Uterus (tissue), 3 donors: ENCODE measurements at regions not wholly inside any gene's neighbourhood (a gene's known extent, or its start where the extent isn't known, plus 50 kb on each side); places are given as distances from the start of the nearest gene placed in this dataset.

Experiments used
- DNase-seq, 2 donors: peaks; one replicate each; pipeline ENCODE4 v3.0.0-alpha.2; 2019 to 2020
- H3K27ac ChIP-seq, 2 donors: fragments of 200-600 bp; sonication (generic); 1 replicate in 1 of 2; 2 replicates in 1 of 2; pipeline ENCODE4 v1.5.1; 2016 to 2018
- H3K27me3 ChIP-seq, 2 donors: fragments of 200-600 bp; sonication (generic); one replicate each; pipeline ENCODE4 v1.5.1; 2018 to 2019; ENCODE audit warnings: control low read depth in 1 of 2
- H3K36me3 ChIP-seq, 2 donors: fragments of 200-600 bp; sonication (generic); one replicate each; pipeline ENCODE4 v1.5.1; 2019; ENCODE audit warnings: control low read depth in 1 of 2
- H3K4me1 ChIP-seq, 2 donors: fragments of 200-600 bp; sonication (generic); one replicate each; pipeline ENCODE4 v1.5.1; 2018 to 2019; ENCODE audit warnings: control low read depth in 1 of 2
- H3K4me3 ChIP-seq, 2 donors: fragments of 200-600 bp; sonication (generic); 1 replicate in 1 of 2; 2 replicates in 1 of 2; pipeline ENCODE4 v1.5.1; 2018 to 2019; ENCODE audit warnings: mild to moderate bottlenecking in 1 of 2
- H3K9me3 ChIP-seq, 2 donors: fragments of 200-600 bp; sonication (generic); one replicate each; pipeline ENCODE4 v1.5.1; 2019; ENCODE audit warnings: control low read depth in 1 of 2
- POLR2A ChIP-seq, 2 donors: fragments of 450-650 bp; IDR thresholded peaks; one replicate each; pipeline ENCODE4 v1.6.1; 2016; ENCODE audit warnings: antibody characterized with exemption in 2 of 2, mild to moderate bottlenecking in 1 of 2, moderate library complexity in 1 of 2
- intact Hi-C: fragments of 100-400 bp; cut with DNase I; formaldehyde crosslinking; loops from one replicate; pipeline ENCODE4 v1.15.1; 2023; ENCODE audit warnings: low total_unique reads
- TF ChIP-seq, protein P1 (sequence below), 4 experiments: fragments of 200-600 bp in 2 of 4; fragments of 450-650 bp in 2 of 4; sonication (generic) in 2 of 4; IDR thresholded peaks; one replicate each; pipeline ENCODE4 v1.5.1; 2016 to 2019; ENCODE audit warnings: antibody characterized with exemption in 4 of 4, mild to moderate bottlenecking in 2 of 4, moderate library complexity in 1 of 4
- donor health status: DM: yes; HTN: yes; CAD: no.

DNA sequence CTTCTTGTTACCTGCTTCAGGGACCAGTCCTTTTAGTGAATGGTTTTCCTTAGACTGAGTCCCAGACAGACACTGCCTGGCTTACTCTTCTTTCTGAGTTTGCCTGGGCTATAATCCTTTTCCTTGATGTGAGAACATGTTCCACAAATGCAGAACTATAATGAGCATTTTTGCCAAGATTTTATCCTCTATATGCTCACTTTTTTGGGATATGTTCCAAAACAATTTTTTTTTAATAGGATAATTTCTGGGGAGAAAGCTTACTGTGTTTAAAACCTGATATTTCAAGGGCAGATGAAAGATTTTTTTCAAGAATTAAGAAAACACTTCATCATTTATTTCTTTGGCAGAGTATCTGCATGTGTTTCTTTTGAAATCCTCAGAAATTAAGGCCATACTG lies 110.0 kb upstream of the TENM4 start:
- Histone ChIP-seq H3K4me3 (no peak overlapping the region), H3K27ac (no peak overlapping the region), H3K27me3 (no peaks in the 10 kb centered on the region), H3K36me3 (no peaks in the 10 kb centered on the region), H3K4me1 (no peaks in the 10 kb centered on the region), H3K9me3 (no peaks in the 10 kb centered on the region)
- TF ChIP-seq, protein P1, sequence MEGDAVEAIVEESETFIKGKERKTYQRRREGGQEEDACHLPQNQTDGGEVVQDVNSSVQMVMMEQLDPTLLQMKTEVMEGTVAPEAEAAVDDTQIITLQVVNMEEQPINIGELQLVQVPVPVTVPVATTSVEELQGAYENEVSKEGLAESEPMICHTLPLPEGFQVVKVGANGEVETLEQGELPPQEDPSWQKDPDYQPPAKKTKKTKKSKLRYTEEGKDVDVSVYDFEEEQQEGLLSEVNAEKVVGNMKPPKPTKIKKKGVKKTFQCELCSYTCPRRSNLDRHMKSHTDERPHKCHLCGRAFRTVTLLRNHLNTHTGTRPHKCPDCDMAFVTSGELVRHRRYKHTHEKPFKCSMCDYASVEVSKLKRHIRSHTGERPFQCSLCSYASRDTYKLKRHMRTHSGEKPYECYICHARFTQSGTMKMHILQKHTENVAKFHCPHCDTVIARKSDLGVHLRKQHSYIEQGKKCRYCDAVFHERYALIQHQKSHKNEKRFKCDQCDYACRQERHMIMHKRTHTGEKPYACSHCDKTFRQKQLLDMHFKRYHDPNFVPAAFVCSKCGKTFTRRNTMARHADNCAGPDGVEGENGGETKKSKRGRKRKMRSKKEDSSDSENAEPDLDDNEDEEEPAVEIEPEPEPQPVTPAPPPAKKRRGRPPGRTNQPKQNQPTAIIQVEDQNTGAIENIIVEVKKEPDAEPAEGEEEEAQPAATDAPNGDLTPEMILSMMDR (IDR thresholded peaks at IDR 0.05), result no peak
- no peak for TF ChIP-seq POLR2A (IDR thresholded peaks at IDR 0.05)
- intact Hi-C loops, result no loop called here
- no peak for DNase-seq

DNA sequence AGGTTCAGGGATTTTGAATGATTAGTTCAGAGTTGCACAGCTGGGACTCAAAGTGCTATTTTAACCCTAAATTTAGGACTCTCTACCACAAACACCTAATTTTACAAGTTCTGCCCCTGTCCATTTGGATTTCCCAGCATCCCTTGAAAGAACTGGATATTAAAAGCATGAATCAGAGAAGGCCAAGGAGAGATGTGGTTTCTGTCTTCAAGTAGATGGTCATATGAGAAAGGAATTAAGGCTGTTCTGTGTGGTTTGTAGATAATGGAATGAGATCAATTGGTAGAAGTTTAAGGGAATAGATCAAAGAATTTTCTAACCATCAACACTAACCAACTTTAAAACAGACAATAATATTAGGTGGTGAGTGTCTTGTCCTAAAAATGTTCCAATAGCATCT lies 106.4 kb upstream of the TENM4 start:
- Histone ChIP-seq H3K4me1 (no peaks in the 10 kb centered on the region), H3K9me3 (no peaks in the 10 kb centered on the region), H3K27ac (no peak overlapping the region), H3K4me3 (no peak overlapping the region), H3K36me3 (no peaks in the 10 kb centered on the region), H3K27me3 (no peaks in the 10 kb centered on the region)
- TF ChIP-seq POLR2A (IDR thresholded peaks at IDR 0.05), result no peak
- TF ChIP-seq, protein P1 (IDR thresholded peaks at IDR 0.05), result no peak
- intact Hi-C loops, result no loop called here
- no peak for DNase-seq

DNA sequence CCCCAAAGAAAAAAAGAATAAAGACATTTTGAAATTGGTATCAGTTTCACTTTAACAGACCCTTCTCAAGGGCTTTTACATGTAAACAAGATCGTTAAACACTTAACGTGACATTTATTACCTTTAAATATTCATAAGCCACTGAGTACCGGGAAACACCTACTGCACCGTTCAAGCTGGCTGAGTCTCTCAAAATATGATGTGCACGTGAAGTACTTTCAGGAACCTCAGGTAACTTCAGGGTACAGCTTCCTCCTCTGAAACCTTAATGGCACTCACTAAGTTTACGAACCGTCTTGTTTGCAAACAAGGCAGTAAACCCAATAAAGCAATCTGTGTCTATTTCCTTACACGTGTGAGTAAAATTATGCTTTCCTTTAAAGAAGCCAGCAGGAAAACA lies 105.5 kb upstream of the TENM4 start:
- H3K27ac ChIP-seq, result no peak overlapping the region
- intact Hi-C loops, result no loop called here
- no peaks in the 10 kb centered on the region for H3K27me3 ChIP-seq
- TF ChIP-seq, protein P1 (IDR thresholded peaks at IDR 0.05), result no peak
- TF ChIP-seq POLR2A (IDR thresholded peaks at IDR 0.05), result no peak
- no peaks in the 10 kb centered on the region for H3K9me3 ChIP-seq
- no peaks in the 10 kb centered on the region for H3K36me3 ChIP-seq
- H3K4me1 ChIP-seq, result no peaks in the 10 kb centered on the region
- no peak for DNase-seq
- no peak overlapping the region for H3K4me3 ChIP-seq

DNA sequence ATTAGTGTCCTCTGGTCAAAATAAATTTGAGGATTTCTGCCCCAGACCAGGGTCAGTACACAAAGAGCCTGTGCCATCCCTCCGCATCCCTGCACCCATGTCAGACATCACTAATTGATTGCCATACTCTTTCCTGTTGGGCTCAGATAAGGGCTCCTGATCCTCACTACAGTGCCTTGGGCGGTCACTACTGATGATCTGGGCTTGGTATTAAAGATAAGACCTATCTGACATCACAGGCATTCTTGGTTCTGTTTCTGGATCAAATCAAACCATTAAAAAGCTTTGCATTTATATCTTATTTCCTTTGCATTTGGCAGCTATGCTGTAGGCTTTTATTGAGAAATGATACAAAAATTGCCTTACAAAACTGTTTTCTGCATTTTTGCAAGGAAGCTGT lies 103.5 kb upstream of the TENM4 start:
- intact Hi-C loops, result no loop called here
- Histone ChIP-seq H3K4me3 (no peak overlapping the region), H3K36me3 (no peaks in the 10 kb centered on the region), H3K27me3 (no peaks in the 10 kb centered on the region), H3K27ac (no peak overlapping the region), H3K4me1 (no peaks in the 10 kb centered on the region), H3K9me3 (no peaks in the 10 kb centered on the region)
- TF ChIP-seq POLR2A (IDR thresholded peaks at IDR 0.05), result no peak
- TF ChIP-seq, protein P1 (IDR thresholded peaks at IDR 0.05), result no peak
- no peak for DNase-seq

DNA sequence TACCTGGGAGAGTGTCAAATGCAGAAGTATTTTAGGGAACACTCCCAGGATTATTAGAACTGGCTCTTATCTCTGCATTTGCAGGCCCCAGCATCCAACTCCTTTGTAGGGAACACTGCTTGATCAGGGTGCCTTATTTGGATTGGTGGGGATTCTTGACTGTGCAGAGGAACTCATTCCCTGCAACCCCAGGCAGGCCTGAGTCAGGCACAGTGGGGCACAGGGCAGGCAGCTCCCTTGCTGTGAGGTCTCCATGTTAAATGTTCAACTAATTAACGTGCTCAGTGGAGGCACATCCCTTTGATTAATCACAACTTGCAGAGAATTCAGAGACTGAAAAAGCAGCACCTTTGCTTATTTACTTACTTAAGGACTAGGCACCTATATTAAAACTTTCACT lies 102.3 kb upstream of the TENM4 start:
- DNase-seq, result no peak
- no peak for TF ChIP-seq POLR2A (IDR thresholded peaks at IDR 0.05)
- TF ChIP-seq, protein P1 (IDR thresholded peaks at IDR 0.05), result no peak
- Histone ChIP-seq H3K36me3 (no peaks in the 10 kb centered on the region), H3K27ac (no peak overlapping the region), H3K9me3 (no peaks in the 10 kb centered on the region), H3K4me3 (no peak overlapping the region), H3K27me3 (no peaks in the 10 kb centered on the region), H3K4me1 (no peaks in the 10 kb centered on the region)
- intact Hi-C loops, result no loop called here
